H9 (cell line): ENCODE measurements at regions not wholly inside any gene's neighbourhood (a gene's known extent, or its start where the extent isn't known, plus 50 kb on each side); places are given as distances from the start of the nearest gene placed in this dataset.

Experiments
- DNase-seq: peaks from one replicate; pipeline ENCODE4 v3.0.0-alpha.2; 2017
- H2AFZ ChIP-seq: one replicate; pipeline ENCODE4 v1.6.1; 2013; ENCODE audit warnings: mild to moderate bottlenecking, low read length, control low read depth, moderate library complexity
- H2AK5ac ChIP-seq: 2 replicates; pipeline ENCODE4 v1.6.1; 2013; ENCODE audit warnings: low read length, control low read depth, mixed read lengths; ENCODE audit not compliant: insufficient read length
- H2BK120ac ChIP-seq: one replicate; pipeline ENCODE4 v1.6.1; 2013; ENCODE audit warnings: low read depth, mild to moderate bottlenecking, low read length, control low read depth, inconsistent platforms; ENCODE audit not compliant: poor library complexity, severe bottlenecking
- H2BK12ac ChIP-seq: 2 replicates; pipeline ENCODE4 v1.6.1; 2013; ENCODE audit warnings: low read length, control low read depth, mixed read lengths, low read depth; ENCODE audit not compliant: insufficient read length
- H2BK15ac ChIP-seq: 2 replicates; pipeline ENCODE4 v1.6.1; 2013; ENCODE audit warnings: low read depth, low read length, control low read depth
- H2BK20ac ChIP-seq: one replicate; pipeline ENCODE4 v1.6.1; 2013; ENCODE audit warnings: low read depth, mild to moderate bottlenecking, low read length, control low read depth, inconsistent platforms; ENCODE audit not compliant: poor library complexity, severe bottlenecking
- H2BK5ac ChIP-seq: 2 replicates; pipeline ENCODE4 v1.6.1; 2013; ENCODE audit warnings: low read length, control low read depth, mixed read lengths; ENCODE audit not compliant: insufficient read length
- H3K14ac ChIP-seq: 2 replicates; pipeline ENCODE4 v1.6.1; 2013; ENCODE audit warnings: low read length, control low read depth; ENCODE audit not compliant: insufficient read depth
- H3K18ac ChIP-seq: 2 replicates; pipeline ENCODE4 v1.6.1; 2013; ENCODE audit warnings: low read depth, mild to moderate bottlenecking, mixed read lengths, low read length, control low read depth; ENCODE audit not compliant: insufficient read length
- H3K23ac ChIP-seq: 2 replicates; pipeline ENCODE4 v1.6.1; 2013; ENCODE audit warnings: low read length, control low read depth, mixed read lengths, low read depth; ENCODE audit not compliant: insufficient read length
- H3K23me2 ChIP-seq: 2 replicates; pipeline ENCODE4 v1.6.1; 2013; ENCODE audit warnings: low read depth, mild to moderate bottlenecking, mixed read lengths, low read length, control low read depth; ENCODE audit not compliant: insufficient read length, poor library complexity, severe bottlenecking
- H3K27ac ChIP-seq: 2 replicates; pipeline ENCODE4 v1.5.1; 2013; ENCODE audit warnings: low read length, control low read depth, mixed read lengths, low read depth; ENCODE audit not compliant: insufficient read length
- H3K27me3 ChIP-seq: 2 replicates; pipeline ENCODE4 v1.6.1; 2013; ENCODE audit warnings: low read length, control low read depth, inconsistent platforms; ENCODE audit not compliant: insufficient read depth
- H3K4ac ChIP-seq: 2 replicates; pipeline ENCODE4 v1.6.1; 2013; ENCODE audit warnings: low read depth, mild to moderate bottlenecking, control low read depth, inconsistent platforms, low read length, moderate library complexity
- H3K4me1 ChIP-seq: 2 replicates; pipeline ENCODE4 v1.6.1; 2013; ENCODE audit warnings: low read length, control low read depth, inconsistent platforms; ENCODE audit not compliant: insufficient read depth
- H3K4me2 ChIP-seq: 2 replicates; pipeline ENCODE4 v1.6.1; 2013; ENCODE audit warnings: low read length, control low read depth, mixed read lengths; ENCODE audit not compliant: insufficient read length, insufficient read depth
- H3K56ac ChIP-seq: 2 replicates; pipeline ENCODE4 v1.6.1; 2013; ENCODE audit warnings: low read depth, mild to moderate bottlenecking, mixed read lengths, low read length, control low read depth; ENCODE audit not compliant: insufficient read length
- H3K79me1 ChIP-seq: 2 replicates; pipeline ENCODE4 v1.6.1; 2013; ENCODE audit warnings: low read depth, mild to moderate bottlenecking, moderate library complexity, low read length, control low read depth, inconsistent platforms; ENCODE audit not compliant: insufficient read depth, poor library complexity, severe bottlenecking
- H3K79me2 ChIP-seq: 2 replicates; pipeline ENCODE4 v1.6.1; 2013; ENCODE audit warnings: low read length, control low read depth, inconsistent platforms; ENCODE audit not compliant: insufficient read depth
- H3K9ac ChIP-seq: 2 replicates; pipeline ENCODE4 v1.6.1; 2013; ENCODE audit warnings: low read length, control low read depth, mixed read lengths; ENCODE audit not compliant: insufficient read length; ENCODE audit errors: extremely low read depth
- H3K9me3 ChIP-seq: one replicate; pipeline ENCODE4 v1.6.1; 2013; ENCODE audit warnings: low read depth, low read length, inconsistent platforms; ENCODE audit not compliant: control insufficient read depth
- H3T11ph ChIP-seq: one replicate; pipeline ENCODE4 v1.6.1; 2013; ENCODE audit warnings: mild to moderate bottlenecking, low read length, control low read depth, inconsistent platforms
- H4K20me1 ChIP-seq: one replicate; pipeline ENCODE4 v1.6.1; 2013; ENCODE audit not compliant: control insufficient read depth, insufficient read length, insufficient read depth
- H4K5ac ChIP-seq: 2 replicates; pipeline ENCODE4 v1.6.1; 2013; ENCODE audit warnings: low read depth, mild to moderate bottlenecking, mixed read lengths, low read length, control low read depth; ENCODE audit not compliant: insufficient read length
- H4K8ac ChIP-seq: replicated peaks from 2 replicates; pipeline ENCODE4 v1.6.1; 2013; ENCODE audit warnings: low read length, control low read depth, mixed read lengths, low read depth; ENCODE audit not compliant: insufficient read length
- H4K91ac ChIP-seq: 2 replicates; pipeline ENCODE4 v1.6.1; 2013; ENCODE audit warnings: low read depth, mild to moderate bottlenecking, moderate library complexity, mixed read lengths, low read length, control low read depth; ENCODE audit not compliant: insufficient read length
- H3K27ac Mint-ChIP-seq, 3 experiments: 2 replicates in 2 of 3; 3 replicates in 1 of 3; pipeline ENCODE4 v1.8.0; 2020 to 2021; ENCODE audit warnings: mixed read lengths in 3 of 3, mild to moderate bottlenecking in 1 of 3, moderate library complexity in 1 of 3
- H3K27me3 Mint-ChIP-seq: 2 replicates; pipeline ENCODE4 v1.8.0; 2021; ENCODE audit warnings: low read depth, mild to moderate bottlenecking, moderate library complexity, mixed read lengths
- H3K36me3 Mint-ChIP-seq, 3 experiments: 2 replicates in 2 of 3; 3 replicates in 1 of 3; pipeline ENCODE4 v1.8.0; 2020 to 2021; ENCODE audit warnings: low read depth in 3 of 3, mixed read lengths in 3 of 3; ENCODE audit not compliant: insufficient read depth in 1 of 3
- H3K4me1 Mint-ChIP-seq, 2 experiments: 2 replicates each; pipeline ENCODE4 v1.8.0; 2020; ENCODE audit warnings: mixed read lengths in 2 of 2
- H3K4me3 Mint-ChIP-seq, 2 experiments: 2 replicates in 1 of 2; 3 replicates in 1 of 2; pipeline ENCODE4 v1.8.0; 2020 to 2021; ENCODE audit warnings: mild to moderate bottlenecking in 2 of 2, mixed read lengths in 2 of 2, moderate library complexity in 1 of 2
- H3K9me3 Mint-ChIP-seq, 2 experiments: 2 replicates in 1 of 2; 3 replicates in 1 of 2; pipeline ENCODE4 v1.8.0; 2020; ENCODE audit warnings: mild to moderate bottlenecking in 2 of 2, mixed read lengths in 2 of 2, moderate library complexity in 1 of 2
- CTCF ChIP-seq: fragments of 200-600 bp; sonication (generic); conservative IDR thresholded peaks from 3 replicates; pipeline ENCODE4 v1.8.0; 2021; ENCODE audit warnings: antibody characterized with exemption, mild to moderate bottlenecking
- WGBS: extraction: QIAGEN DNeasy Blood & Tissue Kit; methylation state at CpG from one replicate; pipeline ENCODE4 v1.1.7; 2013; ENCODE audit warnings: missing lambda C conversion rate, low lambda C conversion rate, mixed read lengths; ENCODE audit not compliant: insufficient read length; ENCODE audit errors: extremely low coverage; 5-methylcytosine and 5-hydroxymethylcytosine counted together

GRCh38 chr18:68234676-68235075, 480.2 kb downstream of the TMX3 start:
- Mint-ChIP-seq H3K4me1 (no peaks in the 10 kb centered on the region), H3K9me3 (peaks cover 0 to under 1% of the 10 kb centered on the region in 2 experiments; a peak in 1 of 5 replicates), H3K27ac (no peak overlapping the region), H3K36me3 (no peaks in the 10 kb centered on the region), H3K4me3 (no peak overlapping the region), H3K27me3 (no peaks in the 10 kb centered on the region)
- TF ChIP-seq CTCF = no peak
- no peaks in the 10 kb centered on the region for H4K20me1 ChIP-seq
- DNase-seq = no peak
- H4K8ac ChIP-seq = no peak overlapping the region
- no peaks in the 10 kb centered on the region for H3K79me2 ChIP-seq
- no peak overlapping the region for H3K27ac ChIP-seq
- no peaks in the 10 kb centered on the region for H3K23me2 ChIP-seq
- no peaks in the 10 kb centered on the region for H3K9me3 ChIP-seq
- H2BK20ac ChIP-seq = no peak overlapping the region
- H3K4me2 ChIP-seq = no peak overlapping the region
- no peak overlapping the region for H4K91ac ChIP-seq
- H3K4me1 ChIP-seq = no peaks in the 10 kb centered on the region
- H3K56ac ChIP-seq = no peak overlapping the region
- no peak overlapping the region for H2BK15ac ChIP-seq
- no peak overlapping the region for H3K23ac ChIP-seq
- no peak overlapping the region for H3K4ac ChIP-seq
- no peak overlapping the region for H2BK120ac ChIP-seq
- H2AK5ac ChIP-seq = no peak overlapping the region
- no peak overlapping the region for H2BK12ac ChIP-seq
- no peak overlapping the region for H2BK5ac ChIP-seq
- WGBS = no CpG with 5 or more reads among the region's 2 CpGs
- H3K9ac ChIP-seq = no peak overlapping the region
- no peaks in the 10 kb centered on the region for H3K27me3 ChIP-seq
- H3K18ac ChIP-seq = no peak overlapping the region
- H3T11ph ChIP-seq = no peak overlapping the region
- no peak overlapping the region for H3K14ac ChIP-seq
- H4K5ac ChIP-seq = no peak overlapping the region
- no peak overlapping the region for H2AFZ ChIP-seq
- no peaks in the 10 kb centered on the region for H3K79me1 ChIP-seq
